ENCODE measurements at regions not wholly inside any gene's neighbourhood (a gene's known extent, or its start where the extent isn't known, plus 50 kb on each side); places are given as distances from the start of the nearest gene placed in this dataset.

- TF ChIP-seq, protein P1, sequence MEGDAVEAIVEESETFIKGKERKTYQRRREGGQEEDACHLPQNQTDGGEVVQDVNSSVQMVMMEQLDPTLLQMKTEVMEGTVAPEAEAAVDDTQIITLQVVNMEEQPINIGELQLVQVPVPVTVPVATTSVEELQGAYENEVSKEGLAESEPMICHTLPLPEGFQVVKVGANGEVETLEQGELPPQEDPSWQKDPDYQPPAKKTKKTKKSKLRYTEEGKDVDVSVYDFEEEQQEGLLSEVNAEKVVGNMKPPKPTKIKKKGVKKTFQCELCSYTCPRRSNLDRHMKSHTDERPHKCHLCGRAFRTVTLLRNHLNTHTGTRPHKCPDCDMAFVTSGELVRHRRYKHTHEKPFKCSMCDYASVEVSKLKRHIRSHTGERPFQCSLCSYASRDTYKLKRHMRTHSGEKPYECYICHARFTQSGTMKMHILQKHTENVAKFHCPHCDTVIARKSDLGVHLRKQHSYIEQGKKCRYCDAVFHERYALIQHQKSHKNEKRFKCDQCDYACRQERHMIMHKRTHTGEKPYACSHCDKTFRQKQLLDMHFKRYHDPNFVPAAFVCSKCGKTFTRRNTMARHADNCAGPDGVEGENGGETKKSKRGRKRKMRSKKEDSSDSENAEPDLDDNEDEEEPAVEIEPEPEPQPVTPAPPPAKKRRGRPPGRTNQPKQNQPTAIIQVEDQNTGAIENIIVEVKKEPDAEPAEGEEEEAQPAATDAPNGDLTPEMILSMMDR (conservative IDR thresholded peaks at IDR 0.05; ENCODE audit: low read depth in 2 of 2), result no peak
- TF ChIP-seq EZH2 (IDR thresholded peaks at IDR 0.05; ENCODE audit: low read depth, unreplicated experiment), result no peak
- no peak for TF ChIP-seq POLR2AphosphoS5 (IDR thresholded peaks at IDR 0.05; ENCODE audit: low read depth)
Measured at GRCh38 chr7:126305671-126306070, 947.1 kb downstream of the GRM8 start.

Data from GM23338 (cell line).